Muscle of leg (tissue), 3 donors: ENCODE measurements at regions not wholly inside any gene's neighbourhood (a gene's known extent, or its start where the extent isn't known, plus 50 kb on each side); places are given as distances from the start of the nearest gene placed in this dataset.
A peak's percentile ranks its signal among the peaks of the same experiment; 100 is the strongest.

Experiments
- DNase-seq: peaks from one replicate; pipeline ENCODE4 v3.0.0; 2013
- H3K27ac ChIP-seq: one replicate; pipeline ENCODE4 v1.5.1; 2013; ENCODE audit warnings: mild to moderate bottlenecking, low read length, control low read depth
- H3K27me3 ChIP-seq: one replicate; pipeline ENCODE4 v1.6.1; 2013; ENCODE audit warnings: low read length; ENCODE audit not compliant: control insufficient read depth, insufficient read depth
- H3K36me3 ChIP-seq: one replicate; pipeline ENCODE4 v1.6.1; 2013; ENCODE audit warnings: low read length; ENCODE audit not compliant: control insufficient read depth, insufficient read depth
- H3K4me1 ChIP-seq: one replicate; pipeline ENCODE4 v1.6.1; 2013; ENCODE audit warnings: low read length; ENCODE audit not compliant: control insufficient read depth, insufficient read depth
- H3K4me3 ChIP-seq: one replicate; pipeline ENCODE4 v1.5.1; 2013; ENCODE audit warnings: low read length, control low read depth
- H3K9me3 ChIP-seq: replicated peaks from 2 replicates; pipeline ENCODE4 v1.6.1; 2013; ENCODE audit warnings: low read depth, low read length; ENCODE audit not compliant: control insufficient read depth
- WGBS: methylation state at CpG from one replicate; pipeline ENCODE4 v1.1.5; 2013; ENCODE audit warnings: missing lambda C conversion rate; ENCODE audit not compliant: insufficient coverage; 5-methylcytosine and 5-hydroxymethylcytosine counted together

DNA sequence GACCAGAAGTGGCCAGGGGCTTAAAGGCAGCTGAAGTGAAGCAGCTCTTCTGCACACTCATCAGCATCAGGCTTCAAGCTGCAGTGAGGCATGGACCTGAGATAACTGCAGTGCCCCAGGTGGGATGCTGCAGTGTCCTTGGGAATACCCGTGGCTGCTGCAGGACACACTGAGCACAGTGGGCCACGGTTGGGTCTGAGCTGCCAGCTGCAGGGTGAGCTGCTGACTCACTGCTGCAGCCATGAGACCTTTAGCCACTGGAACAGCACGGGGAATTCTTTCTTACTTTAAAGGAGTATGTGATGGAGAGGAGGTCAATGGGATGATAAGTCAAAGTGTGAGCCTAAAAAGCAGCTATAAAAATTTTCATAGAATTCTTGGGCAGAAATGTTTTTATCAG lies 102.1 kb downstream of the XCL2 start:
- H3K27ac ChIP-seq: no peak overlapping the region
- H3K4me1 ChIP-seq: peaks cover 6% of the 10 kb centered on the region
- DNase-seq: no peak
- H3K27me3 ChIP-seq: peaks cover 4% of the 10 kb centered on the region
- H3K9me3 ChIP-seq: no peaks in the 10 kb centered on the region
- no peaks in the 10 kb centered on the region for H3K36me3 ChIP-seq
- no peak overlapping the region for H3K4me3 ChIP-seq
- 66% methylated on average over 3 of the region's 3 CpGs for WGBS

DNA sequence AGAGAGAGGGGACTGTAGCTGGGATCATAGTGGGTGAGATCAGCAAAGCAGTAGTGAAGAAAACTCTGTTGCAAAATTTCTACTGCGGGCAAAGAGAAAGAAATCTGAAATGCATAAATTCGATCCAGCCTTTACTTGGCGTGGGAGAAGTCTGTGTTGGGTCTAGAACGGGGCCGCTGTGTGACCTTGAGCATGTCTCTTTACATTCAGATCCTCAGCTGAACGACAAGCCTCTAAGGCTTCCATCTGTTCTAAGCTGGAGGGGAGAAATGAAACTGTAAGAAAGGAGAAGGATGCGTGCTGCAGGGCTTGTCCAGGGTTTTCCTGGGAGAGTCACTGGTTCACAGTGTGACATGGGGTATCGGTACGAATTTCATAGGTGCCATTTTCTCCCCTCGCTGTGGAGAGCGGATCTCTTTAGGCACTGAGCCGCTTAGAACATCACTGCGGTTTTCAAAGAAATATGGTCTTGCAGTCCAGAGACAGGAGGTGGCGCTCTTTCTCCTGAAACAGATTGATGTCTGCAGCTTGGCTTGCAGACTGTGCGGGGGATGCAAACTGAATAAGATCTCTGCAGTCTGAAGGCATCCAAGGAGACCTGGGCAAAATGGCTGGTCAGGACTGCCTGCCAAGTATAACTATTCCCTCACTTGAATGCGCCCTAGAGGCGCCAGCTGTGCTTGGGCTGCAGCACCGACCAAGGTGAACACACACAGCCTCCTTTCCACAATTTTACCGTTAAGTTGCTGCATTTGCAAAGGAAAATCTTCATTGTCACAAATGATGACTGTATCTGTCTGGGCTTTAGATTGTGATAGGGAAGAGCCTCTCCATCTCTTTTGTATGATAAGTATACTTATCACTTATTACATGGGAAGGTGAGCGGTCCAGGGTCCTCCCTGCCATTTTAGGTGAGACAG lies 104.1 kb downstream of the XCL2 start:
- Histone ChIP-seq H3K27me3 (peaks cover 4% of the 10 kb centered on the region), H3K4me3 (no peak overlapping the region), H3K9me3 (no peaks in the 10 kb centered on the region), H3K27ac (no peak overlapping the region), H3K4me1 (peaks cover 6% of the 10 kb centered on the region), H3K36me3 (no peaks in the 10 kb centered on the region)
- WGBS: 21% methylated on average over 12 of the region's 20 CpGs
- DNase-seq: peak; percentile 82

GRCh38 chr1:168438626-168439025 lies 105.2 kb downstream of the XCL2 start:
- H3K36me3 ChIP-seq: no peaks in the 10 kb centered on the region
- H3K27ac ChIP-seq: no peak overlapping the region
- WGBS: no CpG with 5 or more reads among the region's 3 CpGs

GRCh38 chr1:168437821-168438220 lies 106.0 kb downstream of the XCL2 start:
- Histone ChIP-seq H3K4me1 (peaks cover 4% of the 10 kb centered on the region), H3K27me3 (peaks cover 4% of the 10 kb centered on the region), H3K9me3 (no peaks in the 10 kb centered on the region), H3K36me3 (no peaks in the 10 kb centered on the region), H3K4me3 (no peak overlapping the region), H3K27ac (no peak overlapping the region)
- DNase-seq: no peak
- 100% methylated on average over 1 of the region's 6 CpGs for WGBS

More at GRCh38 chr1:168438626-168439025, 105.2 kb downstream of the XCL2 start:
- peaks cover 6% of the 10 kb centered on the region for H3K4me1 ChIP-seq
- H3K27me3 ChIP-seq: peaks cover 4% of the 10 kb centered on the region
- DNase-seq: no peak
- no peaks in the 10 kb centered on the region for H3K9me3 ChIP-seq
- no peak overlapping the region for H3K4me3 ChIP-seq

- H3K27ac ChIP-seq: no peak overlapping the region
- H3K4me3 ChIP-seq: no peak overlapping the region
- no peak for DNase-seq
- no peaks in the 10 kb centered on the region for H3K36me3 ChIP-seq
- H3K9me3 ChIP-seq: no peaks in the 10 kb centered on the region
- peaks cover 4% of the 10 kb centered on the region for H3K27me3 ChIP-seq
- H3K4me1 ChIP-seq: peaks cover 5% of the 10 kb centered on the region
- 94% methylated on average over 6 of the region's 6 CpGs for WGBS
Observed at GRCh38 chr1:168435439-168435838, 108.4 kb downstream of the XCL2 start.

DNA sequence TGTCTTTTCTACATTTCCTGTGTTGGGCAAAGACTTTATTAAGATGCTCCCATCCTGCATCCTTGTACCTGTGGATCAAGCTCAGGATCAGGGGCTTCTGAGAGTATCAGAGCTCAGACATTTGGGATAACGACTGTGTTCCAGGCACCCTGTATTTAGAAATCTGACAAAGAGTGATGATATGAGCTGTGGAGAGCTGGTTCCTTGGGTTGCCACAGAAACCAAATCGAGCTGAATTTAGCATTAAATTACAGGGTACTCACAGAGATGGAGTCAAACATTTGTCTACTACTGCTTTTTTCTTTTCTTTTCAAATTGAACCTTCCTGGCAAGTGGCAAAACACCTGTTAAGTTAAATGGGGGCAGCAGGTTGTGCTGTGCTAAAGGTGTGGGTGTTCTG lies 110.6 kb downstream of the XCL2 start:
- no peaks in the 10 kb centered on the region for H3K27me3 ChIP-seq
- H3K4me3 ChIP-seq: no peak overlapping the region
- DNase-seq: no peak
- H3K36me3 ChIP-seq: no peaks in the 10 kb centered on the region
- H3K4me1 ChIP-seq: peaks cover 8% of the 10 kb centered on the region
- no peaks in the 10 kb centered on the region for H3K9me3 ChIP-seq
- WGBS: no CpG with 5 or more reads among the region's 2 CpGs
- no peak overlapping the region for H3K27ac ChIP-seq

- Histone ChIP-seq H3K27me3 (no peaks in the 10 kb centered on the region), H3K36me3 (no peaks in the 10 kb centered on the region), H3K4me1 (peaks cover 10% of the 10 kb centered on the region), H3K9me3 (no peaks in the 10 kb centered on the region), H3K27ac (no peak overlapping the region), H3K4me3 (no peak overlapping the region)
- no peak for DNase-seq
Observed at GRCh38 chr1:168431882-168432281, 111.9 kb downstream of the XCL2 start.

DNA sequence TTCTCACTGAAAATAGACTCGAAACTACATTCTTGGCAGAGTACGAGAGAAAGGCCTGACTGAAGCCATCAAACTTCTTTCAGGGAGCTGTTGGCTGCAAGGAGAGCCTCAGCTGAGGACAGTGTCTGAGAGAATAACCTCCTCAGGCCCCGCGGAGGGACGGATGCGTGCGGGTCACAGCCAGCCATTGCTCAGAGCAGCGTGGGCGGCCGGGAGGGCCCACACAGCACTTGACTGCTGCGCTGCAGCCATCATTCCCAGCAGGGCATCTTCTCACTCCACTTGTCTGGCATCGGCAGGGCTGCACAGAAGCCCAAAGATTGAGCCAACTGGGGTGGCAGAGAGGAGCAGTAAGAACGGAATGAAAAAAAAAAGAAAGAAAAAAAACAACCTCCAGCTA lies 113.5 kb downstream of the XCL2 start:
- DNase-seq: peak; percentile 69
- Histone ChIP-seq H3K27ac (no peak overlapping the region), H3K36me3 (no peaks in the 10 kb centered on the region), H3K4me3 (no peak overlapping the region), H3K4me1 (peaks cover 10% of the 10 kb centered on the region), H3K27me3 (no peaks in the 10 kb centered on the region), H3K9me3 (no peaks in the 10 kb centered on the region)
- WGBS: 52% methylated on average over 9 of the region's 13 CpGs

DNA sequence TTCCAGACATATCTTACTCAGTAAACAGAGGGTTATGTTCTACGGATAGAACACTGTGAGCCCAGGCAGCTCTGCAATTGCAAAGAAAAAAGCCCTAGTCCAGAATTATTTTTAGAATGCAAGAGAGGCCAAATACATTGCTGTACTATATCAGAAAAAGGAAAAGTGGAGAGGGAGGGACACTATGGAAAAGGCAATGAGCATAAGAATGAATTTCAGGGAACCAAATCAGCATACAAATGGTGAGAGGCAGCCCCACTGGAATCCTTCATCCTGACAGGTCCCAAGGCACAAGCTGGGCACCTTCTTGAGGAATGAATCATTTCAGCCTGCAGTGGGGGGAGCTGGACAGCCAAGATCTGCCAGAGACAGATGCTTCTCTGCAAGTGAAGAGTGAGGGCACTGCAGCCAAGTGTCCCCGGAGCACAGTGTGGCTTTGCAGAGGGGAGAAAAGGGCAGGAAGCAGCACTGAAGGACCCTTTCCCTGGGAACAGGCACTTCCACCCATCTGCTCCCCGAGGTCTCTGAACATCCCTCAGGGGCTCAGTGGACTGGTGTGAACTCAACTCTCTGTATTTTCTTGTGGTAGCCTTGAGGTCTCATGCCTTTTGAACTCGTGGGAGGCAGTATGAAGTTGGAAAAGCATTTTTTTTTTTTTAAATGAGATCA lies 115.6 kb downstream of the XCL2 start:
- DNase-seq: peak; percentile 73
- Histone ChIP-seq H3K4me3 (no peak overlapping the region), H3K4me1 (peaks cover 10% of the 10 kb centered on the region), H3K9me3 (no peaks in the 10 kb centered on the region), H3K27ac (no peak overlapping the region), H3K27me3 (no peaks in the 10 kb centered on the region), H3K36me3 (no peaks in the 10 kb centered on the region)
- WGBS: 9% methylated on average over 1 of the region's 4 CpGs

DNA sequence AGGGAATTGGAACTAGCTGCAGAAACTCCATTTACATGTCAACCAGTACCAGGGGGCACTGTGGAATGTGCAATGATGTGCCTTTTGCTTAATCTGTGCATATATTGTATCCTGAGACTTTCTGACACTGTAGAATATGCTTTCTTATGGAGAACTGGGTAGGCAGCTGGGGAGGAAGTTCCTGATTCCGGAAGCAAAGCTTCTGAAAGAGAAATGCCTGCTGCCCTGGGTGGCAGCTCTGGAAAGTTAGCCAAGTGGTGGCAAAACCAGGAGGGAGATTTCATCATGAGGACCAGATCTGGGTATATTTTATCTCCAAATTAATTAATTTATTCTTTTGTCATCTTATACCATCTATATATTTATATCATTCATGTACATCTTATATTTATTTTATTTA lies 116.7 kb downstream of the XCL2 start:
- DNase-seq: no peak
- 67% methylated on average over 1 of the region's 1 CpG for WGBS
- H3K27me3 ChIP-seq: no peaks in the 10 kb centered on the region
- peaks cover 12% of the 10 kb centered on the region for H3K4me1 ChIP-seq
- no peaks in the 10 kb centered on the region for H3K9me3 ChIP-seq
- no peak overlapping the region for H3K27ac ChIP-seq
- H3K36me3 ChIP-seq: no peaks in the 10 kb centered on the region
- H3K4me3 ChIP-seq: no peak overlapping the region
